ENCODE measurements at regions not wholly inside any gene's neighbourhood (a gene's known extent, or its start where the extent isn't known, plus 50 kb on each side); places are given as distances from the start of the nearest gene placed in this dataset.

- DNase-seq (ENCODE audit: low read depth in 2 of 2): no peak
These were observed 129.9 kb upstream of the ZNF644 start for GRCh38 chr1:91151702-91152101.

GRCh38 chr1:91148641-91149069 lies 126.8 kb upstream of the ZNF644 start:
- no peak for DNase-seq (ENCODE audit: low read depth in 2 of 2)

GRCh38 chr1:91141858-91142257 lies 120.0 kb upstream of the ZNF644 start:
- no peak for DNase-seq (ENCODE audit: low read depth in 2 of 2)

GRCh38 chr1:91138959-91139358 lies 117.1 kb upstream of the ZNF644 start:
- DNase-seq (ENCODE audit: low read depth in 2 of 2): no peak

GRCh38 chr1:91137173-91137852 lies 115.5 kb upstream of the ZNF644 start:
- no peak for DNase-seq (ENCODE audit: low read depth in 2 of 2)

- DNase-seq (ENCODE audit: low read depth in 2 of 2): no peak
These were observed 114.0 kb upstream of the ZNF644 start for GRCh38 chr1:91135799-91136198.

GRCh38 chr1:91133248-91133647 lies 111.4 kb upstream of the ZNF644 start:
- no peak for DNase-seq (ENCODE audit: low read depth in 2 of 2)

GRCh38 chr1:91130256-91130985 lies 108.6 kb upstream of the ZNF644 start:
- DNase-seq (ENCODE audit: low read depth in 2 of 2): no peak

- no peak for DNase-seq (ENCODE audit: low read depth in 2 of 2)
These were observed 107.6 kb upstream of the ZNF644 start for GRCh38 chr1:91129458-91129857.

- no peak for DNase-seq (ENCODE audit: low read depth in 2 of 2)
These were observed 107.2 kb upstream of the ZNF644 start for GRCh38 chr1:91129017-91129416.

GRCh38 chr1:91124989-91125417 lies 103.2 kb upstream of the ZNF644 start:
- no peak for DNase-seq (ENCODE audit: low read depth in 2 of 2)

- DNase-seq (ENCODE audit: low read depth in 2 of 2): no peak
These were observed 102.6 kb upstream of the ZNF644 start for GRCh38 chr1:91124290-91124985.

- DNase-seq (ENCODE audit: low read depth in 2 of 2): no peak
These were observed 101.9 kb upstream of the ZNF644 start for GRCh38 chr1:91123773-91124172.

- DNase-seq (ENCODE audit: low read depth in 2 of 2): no peak
These were observed 101.5 kb upstream of the ZNF644 start for GRCh38 chr1:91123319-91123718.

GRCh38 chr1:91122106-91122717 lies 100.4 kb upstream of the ZNF644 start:
- no peak for DNase-seq (ENCODE audit: low read depth in 2 of 2)

GRCh38 chr1:91121366-91121765 lies 99.5 kb upstream of the ZNF644 start:
- no peak for DNase-seq (ENCODE audit: low read depth in 2 of 2)

- no peak for DNase-seq (ENCODE audit: low read depth in 2 of 2)
These were observed 99.1 kb upstream of the ZNF644 start for GRCh38 chr1:91120936-91121335.

GRCh38 chr1:91120421-91120820 lies 98.6 kb upstream of the ZNF644 start:
- DNase-seq (ENCODE audit: low read depth in 2 of 2): no peak

- DNase-seq (ENCODE audit: low read depth in 2 of 2): no peak
These were observed 82.9 kb upstream of the ZNF644 start for GRCh38 chr1:91104712-91105111.

- no peak for DNase-seq (ENCODE audit: low read depth in 2 of 2)
These were observed 79.5 kb upstream of the ZNF644 start for GRCh38 chr1:91101328-91101727.

GRCh38 chr1:91099746-91100621 lies 78.1 kb upstream of the ZNF644 start:
- no peak for DNase-seq (ENCODE audit: low read depth in 2 of 2)

Measured in stimulated activated CD4-positive, alpha-beta T cell treated with anti-CD3 and anti-CD28 coated beads, Interleukin-1b, Interleukin-23, amount 100 ng/mL, for 4 hours (primary cell).